Transverse colon (tissue), 4 donors: ENCODE measurements at regions not wholly inside any gene's neighbourhood (a gene's known extent, or its start where the extent isn't known, plus 50 kb on each side); places are given as distances from the start of the nearest gene placed in this dataset.

Experiments used
- DNase-seq: peaks from one replicate; pipeline ENCODE4 v3.0.0-alpha.2; 2019
- H3K27ac ChIP-seq, 4 donors: fragments of 200-600 bp; sonication (generic); 2 replicates each; pipeline ENCODE4 v1.5.1; 2016 to 2018; ENCODE audit warnings: inconsistent platforms in 4 of 4
- H3K27me3 ChIP-seq: fragments of 200-600 bp; sonication (generic); 2 replicates; pipeline ENCODE4 v1.5.1; 2017; ENCODE audit warnings: inconsistent platforms
- H3K36me3 ChIP-seq, 4 donors: fragments of 200-600 bp; sonication (generic); 2 replicates each; pipeline ENCODE4 v1.5.1; 2017 to 2019; ENCODE audit warnings: inconsistent platforms in 4 of 4
- H3K4me1 ChIP-seq, 4 donors: fragments of 200-600 bp; sonication (generic); 2 replicates each; pipeline ENCODE4 v1.5.1; 2017 to 2020; ENCODE audit warnings: inconsistent platforms in 4 of 4
- H3K4me3 ChIP-seq, 4 donors: fragments of 200-600 bp; sonication (generic); 1 replicate in 1 of 4; 2 replicates in 3 of 4; pipeline versions ENCODE4 v1.5.1 to v1.6.1; 2017 to 2019; ENCODE audit warnings: inconsistent platforms in 4 of 4
- H3K9me3 ChIP-seq, 2 donors: fragments of 200-600 bp; sonication (generic); 2 replicates each; pipeline ENCODE4 v1.5.1; 2017 to 2019; ENCODE audit warnings: inconsistent platforms in 2 of 2
- CTCF ChIP-seq, 5 experiments: fragments of 200-600 bp in 3 of 5; fragments of 450-650 bp in 2 of 5; sonication (generic) in 3 of 5; IDR thresholded peaks; 1 replicate in 2 of 5; 2 replicates in 3 of 5; pipeline ENCODE4 v1.5.1; 2016 to 2017; ENCODE audit warnings: antibody characterized with exemption in 5 of 5, inconsistent platforms in 3 of 5, mild to moderate bottlenecking in 2 of 5, moderate library complexity in 1 of 5
- EP300 ChIP-seq: sonication (generic); formaldehyde crosslinking; IDR thresholded peaks from one replicate; pipeline ENCODE4 v1.6.1; 2017; ENCODE audit warnings: antibody characterized with exemption, low read depth
- POLR2A ChIP-seq: fragments of 450-650 bp; IDR thresholded peaks from one replicate; pipeline ENCODE4 v1.6.1; 2016; ENCODE audit warnings: antibody characterized with exemption, mild to moderate bottlenecking, moderate library complexity
- POLR2AphosphoS5 ChIP-seq, 3 donors: sonication (generic); formaldehyde crosslinking; IDR thresholded peaks; one replicate each; pipeline ENCODE4 v1.6.1; 2016; ENCODE audit warnings: antibody characterized with exemption in 3 of 3
- WGBS, 2 donors: methylation state at CpG; one replicate each; pipeline ENCODE4 v1.1.5; 2018; ENCODE audit warnings: low coverage in 1 of 2; 5-methylcytosine and 5-hydroxymethylcytosine counted together
- in situ Hi-C, 4 donors: fragments of 200-750 bp; cut with MboI; loops; one replicate each; pipeline versions ENCODE4 v1.15.0 to v1.15.1; 2017; ENCODE audit warnings: low sequenced_read_pairs in 3 of 4, low pct_ligation_motif_present in 1 of 4, low pct_unique_long_range_greater_than_20kb in 1 of 4
- intact Hi-C: fragments of 100-400 bp; cut with DNase I; formaldehyde crosslinking; loops from one replicate; pipeline ENCODE4 v1.15.1; 2023; ENCODE audit warnings: low total_unique reads

GRCh38 chr14:98189511-98189910, 1082.5 kb downstream of the BCL11B start:
- H3K27me3 ChIP-seq, result no peaks in the 10 kb centered on the region
- H3K4me3 ChIP-seq, result no peak overlapping the region
- intact Hi-C loops (no loop called here), in situ Hi-C loops (no loop called here)
- H3K27ac ChIP-seq, result peak overlapping the region; percentile 17 to 54 (median 44)
- 64 to 67% methylated on average over 5 to 9 of the region's 9 CpGs for WGBS, 2 donors
- no peaks in the 10 kb centered on the region for H3K36me3 ChIP-seq
- no peak for DNase-seq
- H3K4me1 ChIP-seq, result no peaks in the 10 kb centered on the region
- no peaks in the 10 kb centered on the region for H3K9me3 ChIP-seq
- no peak for TF ChIP-seq EP300
- peak; percentile 28 for TF ChIP-seq POLR2A
- TF ChIP-seq CTCF (IDR thresholded peaks at IDR 0.05), result no peak
- peak in 1 of 3 donors; percentile 30 for TF ChIP-seq POLR2AphosphoS5 (IDR thresholded peaks at IDR 0.05)

- intact Hi-C loops (no loop called here), in situ Hi-C loops (no loop called here)
- Histone ChIP-seq H3K27ac (peak overlapping the region; percentile 10 to 40 (median 16)), H3K36me3 (no peaks in the 10 kb centered on the region), H3K4me1 (no peaks in the 10 kb centered on the region), H3K9me3 (no peaks in the 10 kb centered on the region), H3K27me3 (no peaks in the 10 kb centered on the region), H3K4me3 (no peak overlapping the region)
- DNase-seq, result no peak
- WGBS, 2 donors, result 75 to 88% methylated on average over 1 of the region's 1 CpG
- TF ChIP-seq EP300 (no peak), POLR2AphosphoS5 (IDR thresholded peaks at IDR 0.05) (no peak), POLR2A (no peak), CTCF (IDR thresholded peaks at IDR 0.05) (no peak)
Observed at GRCh38 chr14:98189944-98190343, 1082.1 kb downstream of the BCL11B start.

GRCh38 chr14:98192946-98193345, 1079.1 kb downstream of the BCL11B start:
- H3K27me3 ChIP-seq, result no peaks in the 10 kb centered on the region
- no peaks in the 10 kb centered on the region for H3K36me3 ChIP-seq
- intact Hi-C loops (no loop called here), in situ Hi-C loops (no loop called here)
- H3K4me3 ChIP-seq, result no peak overlapping the region
- H3K4me1 ChIP-seq, result no peaks in the 10 kb centered on the region
- DNase-seq, result no peak
- H3K27ac ChIP-seq, result no peak overlapping the region
- H3K9me3 ChIP-seq, result no peaks in the 10 kb centered on the region
- 80 to 100% methylated on average over 1 to 2 of the region's 2 CpGs for WGBS, 2 donors
- TF ChIP-seq CTCF (IDR thresholded peaks at IDR 0.05), result no peak
- TF ChIP-seq POLR2A, result no peak
- no peak for TF ChIP-seq EP300
- TF ChIP-seq POLR2AphosphoS5 (IDR thresholded peaks at IDR 0.05), result no peak

- no peak for DNase-seq
- Histone ChIP-seq H3K27ac (no peak overlapping the region), H3K9me3 (no peaks in the 10 kb centered on the region), H3K4me3 (no peak overlapping the region), H3K4me1 (no peaks in the 10 kb centered on the region), H3K36me3 (no peaks in the 10 kb centered on the region), H3K27me3 (no peaks in the 10 kb centered on the region)
- TF ChIP-seq EP300, result no peak
- no peak for TF ChIP-seq CTCF (IDR thresholded peaks at IDR 0.05)
- TF ChIP-seq POLR2A, result no peak
- no peak for TF ChIP-seq POLR2AphosphoS5 (IDR thresholded peaks at IDR 0.05)
- intact Hi-C loops, result no loop called here
- in situ Hi-C loops, result no loop called here
- WGBS, 2 donors, result 52% methylated on average over 2 of the region's 2 CpGs; no CpG with 5 or more reads in 1 of the 2 donors
Observed at GRCh38 chr14:98194821-98195220, 1077.2 kb downstream of the BCL11B start.
